ENCODE measurements at regions not wholly inside any gene's neighbourhood (a gene's known extent, or its start where the extent isn't known, plus 50 kb on each side); places are given as distances from the start of the nearest gene placed in this dataset.

- TF ChIP-seq CTCF (IDR thresholded peaks at IDR 0.05; ENCODE audit: low read depth, low read length, missing input control) (no peak), HNF4A (conservative IDR thresholded peaks at IDR 0.05) (no peak), RAD21 (IDR thresholded peaks at IDR 0.05) (no peak), YY1 (IDR thresholded peaks at IDR 0.05) (no peak), FOXA1 (IDR thresholded peaks at IDR 0.05) (no peak), EGR1 (IDR thresholded peaks at IDR 0.05; ENCODE audit: low read depth in 2 of 2) (no peak), SP1 (IDR thresholded peaks at IDR 0.05) (no peak), REST (IDR thresholded peaks at IDR 0.05) (no peak), GABPA (IDR thresholded peaks at IDR 0.05 in 1 of 2, conservative IDR thresholded peaks at IDR 0.05 in 1 of 2) (no peak)
These were observed 190.0 kb downstream of the CYRIA start for GRCh38 chr2:16475586-16475985.
